Activated T-helper 9 cell treated with anti-CD3 and anti-CD28 coated beads, Interleukin-2, amount 50 U/mL, for 16 hours (primary cell): ENCODE measurements at regions not wholly inside any gene's neighbourhood (a gene's known extent, or its start where the extent isn't known, plus 50 kb on each side); places are given as distances from the start of the nearest gene placed in this dataset.
A peak's percentile ranks its signal among the peaks of the same experiment; 100 is the strongest.
"Not testable (repeated sequence)": the region's sequence is repeated elsewhere in the genome, so short reads cannot be mapped to it uniquely, and the experiment has no call there.

ENCODE experiments used
- DNase-seq: peaks from one replicate; pipeline ENCODE4 v3.0.0-alpha.2; 2020; ENCODE audit warnings: low read depth

DNA sequence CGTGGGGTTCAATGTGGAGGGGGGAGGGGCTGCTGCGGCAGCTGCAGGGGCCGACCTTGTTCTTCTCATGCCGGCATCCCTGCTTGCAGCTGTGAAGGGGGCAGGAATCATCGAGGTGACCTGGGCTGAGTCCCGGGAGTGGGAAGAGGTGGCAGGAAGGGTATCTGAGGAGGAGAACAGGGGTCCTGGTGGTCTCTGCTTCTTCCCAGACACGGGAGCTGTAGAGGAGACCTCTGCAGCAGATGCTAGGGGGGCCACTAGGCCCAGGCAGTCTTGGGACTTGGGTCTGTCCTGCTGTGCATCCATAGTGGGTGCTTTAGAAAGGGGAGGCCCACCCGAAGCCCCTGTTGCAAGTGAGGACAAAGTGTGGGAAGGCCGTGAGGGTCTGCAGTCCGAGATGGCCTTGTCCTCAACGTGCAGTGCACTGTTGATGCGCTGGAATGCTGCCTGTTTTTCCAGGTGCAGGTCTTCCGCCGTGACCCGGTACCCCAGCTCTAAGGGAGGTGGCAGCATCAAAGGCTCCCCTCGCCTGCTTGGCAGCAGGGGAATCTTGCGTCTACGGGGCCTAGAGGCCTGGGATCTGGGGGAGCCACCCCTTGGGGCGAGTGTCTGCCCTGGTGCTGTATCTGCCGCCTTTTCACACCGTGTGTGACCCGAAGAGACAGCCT is 1370.0 kb downstream of the CDH12 start:
- DNase-seq, result not testable (repeated sequence)

DNA sequence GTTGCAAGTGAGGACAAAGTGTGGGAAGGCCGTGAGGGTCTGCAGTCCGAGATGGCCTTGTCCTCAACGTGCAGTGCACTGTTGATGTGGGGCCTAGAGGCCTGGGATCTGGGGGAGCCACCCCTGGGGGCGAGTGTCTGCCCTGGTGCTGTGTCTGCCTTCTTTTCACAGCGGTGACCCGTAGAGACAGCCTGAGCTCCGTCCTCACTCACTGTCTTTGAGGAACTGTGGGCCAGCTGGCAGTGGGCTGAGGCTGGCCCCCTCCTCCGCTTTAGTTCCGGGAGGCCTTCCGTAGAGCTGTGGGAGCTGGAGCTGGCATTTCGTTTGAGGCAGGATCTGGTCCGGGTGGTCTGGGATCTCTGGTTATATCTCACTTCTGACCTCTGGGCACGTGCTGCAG is 1370.6 kb downstream of the CDH12 start:
- not testable (repeated sequence) for DNase-seq

DNA sequence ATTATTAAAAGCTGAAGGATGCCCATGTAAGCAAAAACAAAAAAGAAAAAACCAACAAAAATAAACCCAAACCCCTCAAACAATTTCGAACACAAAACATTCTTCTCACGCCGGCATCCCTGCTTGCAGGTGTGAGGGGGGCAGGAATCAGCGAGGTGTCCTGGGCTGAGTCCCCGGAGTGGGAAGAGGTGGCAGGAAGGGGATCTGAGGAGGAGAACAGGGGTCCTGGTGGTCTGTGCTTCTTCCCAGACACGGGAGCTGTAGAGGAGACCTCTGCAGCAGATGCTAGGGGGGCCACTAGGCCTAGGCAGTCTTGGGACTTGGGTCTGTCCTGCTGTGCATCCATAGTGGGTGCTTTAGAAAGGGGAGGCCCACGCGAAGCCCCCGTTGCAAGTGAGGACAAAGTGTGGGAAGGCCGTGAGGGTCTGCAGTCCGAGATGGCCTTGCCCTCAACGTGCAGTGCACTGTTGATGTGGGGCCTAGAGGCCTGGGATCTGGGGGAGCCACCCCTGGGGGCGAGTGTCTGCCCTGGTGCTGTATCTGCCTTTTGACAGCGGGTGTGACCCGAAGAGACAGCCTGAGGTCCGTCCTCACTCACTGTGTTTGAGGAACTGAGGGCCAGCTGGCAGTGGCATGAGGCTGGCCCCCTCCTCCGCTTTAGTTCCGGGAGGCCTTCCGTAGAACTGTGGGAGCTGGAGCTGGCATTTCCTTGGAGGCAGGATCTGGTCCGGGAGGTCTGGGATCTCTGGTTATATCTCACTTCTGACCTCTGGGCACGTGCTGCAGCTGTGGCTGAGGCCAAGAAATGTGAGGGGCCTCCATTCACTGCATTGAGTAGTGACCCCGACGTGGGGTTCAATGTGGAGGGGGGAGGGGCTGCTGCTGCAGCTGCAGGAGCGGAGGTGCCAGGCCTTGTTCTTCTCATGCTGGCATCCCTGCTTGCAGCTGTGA is 1371.5 kb downstream of the CDH12 start:
- DNase-seq, result not testable (repeated sequence)

DNA sequence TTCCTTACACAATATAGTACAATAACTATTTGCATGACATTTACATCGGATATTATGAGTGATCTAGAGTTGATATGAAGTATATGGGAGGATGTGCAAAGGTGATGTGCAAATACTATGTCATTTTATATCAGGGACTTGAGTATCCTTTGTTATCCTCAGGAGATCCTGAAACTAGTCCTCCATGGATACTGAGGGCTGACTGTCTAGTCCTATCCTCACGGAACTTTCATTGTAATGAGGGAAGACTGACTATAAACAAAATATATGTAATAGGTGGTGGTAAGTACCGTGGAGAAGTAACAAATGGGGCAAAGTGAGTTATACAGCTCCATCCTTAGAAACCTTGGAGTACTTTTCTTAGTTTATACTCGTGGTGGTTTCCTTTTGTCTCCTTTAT is 1373.1 kb downstream of the CDH12 start:
- not testable (repeated sequence) for DNase-seq

DNA sequence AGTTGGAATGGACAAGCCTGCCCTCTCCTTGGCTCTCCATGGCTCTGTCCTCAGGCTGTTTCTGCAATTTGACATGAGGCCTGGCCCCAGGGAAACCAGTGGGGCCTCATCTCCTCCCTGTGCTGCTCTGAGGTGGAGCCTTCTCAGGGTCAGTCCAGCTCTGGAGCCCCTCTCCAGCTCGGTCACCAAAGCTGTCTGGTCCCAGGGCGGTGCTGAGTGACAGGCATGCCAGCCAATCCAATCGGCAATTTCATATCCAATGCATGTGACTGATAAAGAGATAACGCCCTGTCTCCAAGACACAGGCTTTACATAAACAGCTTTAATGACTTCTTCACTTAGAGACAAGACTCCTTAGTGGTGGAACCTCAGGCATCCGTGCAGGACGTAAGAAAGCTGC is 1379.2 kb downstream of the CDH12 start:
- DNase-seq, result not testable (repeated sequence)

DNA sequence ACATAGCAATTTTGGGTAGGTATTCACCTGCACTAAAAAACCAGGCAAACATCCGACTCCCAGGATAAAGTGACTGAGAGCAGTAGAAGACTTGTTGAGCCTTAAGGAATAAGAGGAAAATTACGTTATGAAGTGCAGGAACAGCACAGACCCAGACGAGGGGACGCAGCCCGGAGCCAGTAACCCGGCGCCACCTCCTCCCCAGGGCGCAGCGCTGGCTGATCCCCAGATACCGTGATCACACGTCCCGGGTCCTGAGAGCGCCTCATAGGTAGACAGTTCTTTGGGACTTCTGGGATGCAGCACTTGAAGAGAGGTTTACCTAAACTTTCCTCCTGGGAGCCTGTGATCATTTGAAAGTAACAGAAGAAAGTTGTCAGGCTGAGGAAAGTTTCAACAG is 1379.7 kb downstream of the CDH12 start:
- DNase-seq, result not testable (repeated sequence)

DNA sequence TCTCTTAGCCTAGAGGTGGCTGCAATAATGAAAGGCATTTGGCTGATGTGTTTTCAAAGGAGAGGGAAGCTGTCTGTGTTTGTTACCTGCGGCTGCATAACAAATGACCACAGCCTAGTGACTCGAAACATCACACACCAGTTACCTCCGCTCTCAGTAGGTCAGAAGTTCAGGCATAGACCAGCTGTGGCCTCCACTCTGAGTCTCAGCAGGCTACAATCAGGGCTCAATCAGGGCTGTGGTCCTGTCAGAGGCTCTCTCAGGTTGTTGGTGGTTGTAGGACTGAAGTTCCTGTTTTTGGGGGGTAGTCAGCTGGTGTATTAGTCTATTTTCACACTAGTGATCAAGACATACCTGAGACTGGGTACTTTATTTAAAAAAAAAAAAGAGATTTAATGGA is 1381.5 kb downstream of the CDH12 start:
- not testable (repeated sequence) for DNase-seq

DNA sequence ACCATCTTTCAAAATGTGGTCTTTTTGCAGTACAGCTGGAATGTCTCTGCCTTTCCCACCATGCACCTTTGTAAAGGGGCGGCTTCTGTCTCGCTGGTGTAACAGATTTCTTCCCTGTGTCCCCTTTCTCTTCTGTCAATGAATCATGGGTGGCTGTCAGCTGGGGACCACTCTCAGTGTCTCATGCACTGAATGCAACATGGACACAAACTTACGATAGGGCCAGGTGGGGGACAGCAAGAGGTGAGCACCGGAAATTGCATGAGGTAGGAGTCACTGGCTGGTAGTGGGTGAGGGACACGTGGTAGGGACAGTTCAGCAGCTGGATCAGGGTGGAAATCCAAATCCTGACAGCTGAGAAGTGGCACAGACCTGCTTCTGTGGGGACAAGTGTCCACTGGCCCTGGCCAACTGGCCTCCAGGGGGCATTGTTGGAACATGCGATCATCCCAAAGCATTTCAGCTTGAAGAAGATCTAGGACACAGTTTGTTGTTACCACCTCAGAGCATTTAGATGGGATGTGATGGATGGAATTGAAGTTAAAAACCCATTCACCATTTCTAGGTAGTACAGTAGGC is 1383.5 kb downstream of the CDH12 start:
- DNase-seq, result not testable (repeated sequence)

DNA sequence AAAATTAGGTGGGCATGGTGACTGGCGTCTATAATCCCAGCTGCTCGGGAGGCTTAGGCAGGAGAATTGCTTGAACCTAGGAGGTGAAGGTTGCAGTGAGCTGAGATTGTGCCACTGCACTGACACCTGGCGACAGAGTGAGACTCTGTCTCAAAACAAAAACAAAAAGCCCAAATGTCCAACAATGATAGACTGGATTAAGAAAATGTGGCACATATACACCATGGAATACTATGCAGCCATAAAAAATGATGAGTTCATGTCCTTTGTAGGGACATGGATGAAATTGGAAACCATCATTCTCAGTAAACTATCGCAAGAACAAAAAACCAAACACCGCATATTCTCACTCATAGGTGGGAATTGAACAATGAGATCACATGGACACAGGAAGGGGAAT is 1385.6 kb downstream of the CDH12 start:
- not testable (repeated sequence) for DNase-seq

DNA sequence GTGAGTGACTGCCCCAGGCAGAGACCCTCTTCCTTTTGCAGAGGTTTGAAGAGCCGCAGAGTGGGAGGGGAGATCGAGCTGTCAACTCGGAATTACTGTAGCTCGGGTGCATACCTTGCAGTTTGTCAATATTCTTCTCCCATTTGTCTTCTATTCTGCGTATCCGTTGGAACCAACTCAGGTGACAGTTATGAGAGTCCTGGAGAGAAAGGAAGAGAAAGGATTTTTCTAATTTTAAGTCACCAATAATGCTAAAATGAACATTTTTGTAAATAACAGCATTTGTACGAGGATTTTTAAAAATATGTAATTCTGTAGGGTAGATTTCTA is 1393.4 kb downstream of the CDH12 start:
- DNase-seq, result not testable (repeated sequence)

DNA sequence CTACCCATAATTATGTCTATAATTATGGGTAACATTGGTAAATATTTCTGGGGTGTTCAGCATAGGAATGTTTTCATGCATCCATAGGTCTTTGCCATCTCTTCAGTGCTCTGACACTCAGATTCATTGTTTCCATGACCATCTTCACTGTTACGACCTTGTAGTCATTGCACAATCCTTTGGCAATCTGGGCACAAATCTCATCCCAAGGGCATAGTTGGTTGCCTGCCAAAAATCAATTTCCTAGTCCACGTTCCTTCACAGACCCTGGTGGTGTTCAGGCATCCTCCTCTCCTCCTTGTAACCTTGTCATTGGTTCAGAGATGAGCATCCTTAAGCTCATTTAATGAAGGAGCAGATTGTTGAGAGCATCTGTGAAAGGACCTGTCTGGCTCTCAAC is 1400.7 kb downstream of the CDH12 start:
- DNase-seq, result no peak

DNA sequence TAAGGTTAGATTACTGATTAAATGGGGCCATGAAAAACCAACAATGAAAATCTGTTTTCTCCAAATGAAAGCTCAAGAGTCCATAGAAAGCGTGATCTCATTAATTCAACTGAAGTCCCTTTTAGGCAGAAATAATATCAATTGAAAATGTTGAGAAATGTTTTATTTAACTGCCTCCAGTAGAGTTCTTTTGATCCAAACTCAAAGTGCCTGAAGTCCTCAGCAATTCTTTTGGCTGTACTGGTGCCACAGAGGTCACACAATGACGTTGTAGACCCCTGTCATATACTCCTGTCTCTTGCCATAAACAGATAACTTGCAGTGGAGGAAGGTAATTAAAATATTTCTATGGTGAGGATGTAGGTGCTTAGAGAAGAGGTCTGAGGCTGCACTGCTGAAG is 1420.5 kb downstream of the CDH12 start:
- no peak for DNase-seq

DNA sequence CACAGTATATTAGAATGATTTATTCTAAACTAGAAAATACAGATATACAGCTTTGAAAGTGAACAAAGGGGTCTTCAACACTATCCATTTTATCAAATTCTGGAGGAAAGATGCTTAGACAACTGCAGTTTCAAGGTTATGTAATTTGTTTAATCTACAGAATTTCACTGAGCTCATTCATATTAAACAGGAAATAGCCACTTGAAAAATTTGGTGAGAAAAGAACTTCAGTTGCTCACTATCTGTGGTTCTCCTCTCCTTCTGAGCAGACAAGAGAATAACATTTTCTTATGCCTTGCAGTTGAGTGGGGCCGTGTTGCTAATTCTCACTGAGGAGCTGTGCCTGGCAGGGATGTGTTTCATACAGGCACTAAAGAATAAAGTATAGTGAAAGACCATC is 1428.2 kb downstream of the CDH12 start:
- no peak for DNase-seq

DNA sequence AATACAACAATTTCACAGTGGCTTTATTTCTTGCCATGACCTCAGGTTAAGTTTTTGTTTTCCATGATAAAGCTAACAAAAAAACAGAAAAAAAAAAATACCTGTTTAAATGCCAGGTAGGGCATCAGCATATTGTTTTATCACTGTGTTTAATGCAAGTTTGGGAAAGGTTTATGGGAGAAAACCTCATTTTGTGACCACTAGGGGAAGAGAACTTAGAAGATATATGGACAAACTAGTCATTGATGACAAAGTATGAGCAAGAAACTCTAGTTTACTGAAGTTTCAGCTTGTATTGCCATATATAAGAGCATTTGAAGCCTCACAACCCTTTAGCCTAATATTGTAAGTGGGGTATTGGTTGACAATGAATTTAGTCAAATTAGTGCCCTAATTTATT is 1431.4 kb upstream of the CDH18 start:
- DNase-seq, result no peak

DNA sequence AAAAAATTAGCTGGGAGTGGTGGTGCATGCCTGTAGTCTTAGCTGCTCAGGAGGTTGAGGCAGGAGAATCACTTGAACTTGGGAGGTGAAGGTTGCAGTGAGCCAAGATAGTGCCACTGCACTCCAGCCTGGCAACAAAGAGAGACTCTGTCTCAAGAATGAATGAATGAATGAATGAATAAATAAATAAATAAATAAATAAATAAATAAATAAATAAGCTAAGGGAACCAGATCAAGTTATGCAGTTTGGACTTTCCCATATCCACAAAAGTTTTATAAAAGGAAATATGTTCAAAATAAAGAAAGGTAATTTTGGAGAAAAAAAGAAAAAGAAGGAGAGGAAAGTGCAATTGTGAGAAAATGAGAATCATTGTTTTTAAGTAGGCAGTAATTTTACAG is 1414.1 kb upstream of the CDH18 start:
- DNase-seq, result not testable (repeated sequence)

DNA sequence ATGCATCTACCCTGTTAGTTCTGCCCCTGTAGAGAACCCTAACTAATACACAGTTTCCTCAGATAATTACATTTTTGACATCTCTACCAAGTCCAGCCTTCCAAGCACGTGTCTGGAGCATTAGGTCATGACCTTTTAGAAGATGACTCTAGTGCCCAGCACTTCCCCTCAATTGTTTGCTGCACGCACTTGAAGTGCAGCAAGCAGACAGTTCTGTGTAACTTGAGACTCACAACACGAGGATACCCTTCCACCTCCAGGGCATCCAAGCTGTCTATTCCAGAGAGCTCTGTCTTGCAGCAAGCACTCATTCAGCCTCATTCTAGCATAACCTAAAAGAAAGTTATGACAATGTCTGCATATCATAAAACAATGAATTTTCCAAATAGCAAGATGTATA is 1410.5 kb upstream of the CDH18 start:
- no peak for DNase-seq

DNA sequence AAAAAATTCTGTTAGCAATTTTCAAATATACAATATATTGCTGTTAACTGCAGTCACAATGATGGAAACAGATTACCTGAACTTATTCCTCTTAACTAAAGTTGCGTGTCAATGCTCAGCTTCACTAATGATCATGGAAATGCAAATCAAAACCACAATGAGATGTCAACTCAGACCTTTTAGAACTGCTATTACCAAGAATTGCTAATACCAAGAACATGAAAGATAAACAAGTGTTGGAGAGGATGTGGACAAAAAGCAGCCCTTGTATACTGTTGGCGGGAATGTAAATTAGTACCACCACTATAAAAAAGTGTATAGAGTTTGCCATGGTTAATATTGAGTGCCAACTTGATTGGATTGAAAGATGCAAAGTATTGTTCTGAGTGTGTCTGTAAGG is 1409.7 kb upstream of the CDH18 start:
- no peak for DNase-seq

DNA sequence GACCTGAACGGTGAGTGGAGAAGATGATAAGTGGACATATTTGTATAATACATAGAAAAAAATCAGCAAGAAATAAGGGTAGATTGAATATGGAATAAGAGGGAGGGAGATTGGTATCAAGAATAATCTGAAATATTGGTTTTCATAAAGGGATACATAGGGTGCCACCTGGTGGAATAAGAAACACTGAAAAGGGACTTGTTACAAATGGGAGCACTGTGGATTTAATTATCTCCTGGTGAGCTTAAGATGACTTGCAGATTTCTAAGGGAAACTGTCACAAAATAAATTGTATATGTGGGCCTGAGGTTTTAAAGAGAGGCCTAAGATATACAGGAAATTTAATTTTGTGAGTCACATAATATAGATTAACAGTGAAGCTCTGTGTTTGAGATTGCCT is 1403.5 kb upstream of the CDH18 start:
- no peak for DNase-seq

DNA sequence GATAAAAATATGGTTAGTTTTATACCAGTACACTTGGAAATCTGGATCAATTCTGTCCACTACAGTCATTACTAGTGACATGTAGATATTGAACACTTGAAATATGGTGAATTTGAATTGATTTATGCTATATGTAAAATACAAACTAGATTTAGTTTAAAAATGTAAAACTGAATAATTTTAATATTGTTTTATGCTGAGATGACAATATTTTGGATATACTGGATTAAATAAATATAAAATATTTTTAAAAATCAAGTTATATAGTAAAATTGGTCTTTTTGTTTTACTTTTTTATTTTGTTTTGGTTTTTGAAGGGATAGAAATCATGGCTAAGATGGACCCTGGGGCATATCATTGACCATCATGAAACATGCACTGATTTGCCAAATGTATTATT is 1372.8 kb upstream of the CDH18 start:
- DNase-seq, result not testable (repeated sequence)

DNA sequence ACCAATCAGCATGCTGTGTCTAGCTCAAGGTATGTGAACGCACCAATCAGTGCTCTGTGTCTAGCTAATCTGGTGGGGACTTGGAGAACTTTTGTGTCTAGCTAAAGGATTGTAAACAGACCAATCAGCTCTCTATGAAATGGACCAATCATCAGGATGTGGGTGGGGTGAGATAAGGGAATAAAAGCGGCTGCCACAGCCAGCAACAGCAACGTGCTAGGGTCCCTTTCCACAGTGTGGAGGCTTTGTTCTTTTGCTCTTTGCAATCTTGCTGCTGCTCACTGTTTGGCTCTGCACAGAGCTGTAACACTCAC is 1353.9 kb upstream of the CDH18 start:
- DNase-seq, result peak; percentile 0

DNA sequence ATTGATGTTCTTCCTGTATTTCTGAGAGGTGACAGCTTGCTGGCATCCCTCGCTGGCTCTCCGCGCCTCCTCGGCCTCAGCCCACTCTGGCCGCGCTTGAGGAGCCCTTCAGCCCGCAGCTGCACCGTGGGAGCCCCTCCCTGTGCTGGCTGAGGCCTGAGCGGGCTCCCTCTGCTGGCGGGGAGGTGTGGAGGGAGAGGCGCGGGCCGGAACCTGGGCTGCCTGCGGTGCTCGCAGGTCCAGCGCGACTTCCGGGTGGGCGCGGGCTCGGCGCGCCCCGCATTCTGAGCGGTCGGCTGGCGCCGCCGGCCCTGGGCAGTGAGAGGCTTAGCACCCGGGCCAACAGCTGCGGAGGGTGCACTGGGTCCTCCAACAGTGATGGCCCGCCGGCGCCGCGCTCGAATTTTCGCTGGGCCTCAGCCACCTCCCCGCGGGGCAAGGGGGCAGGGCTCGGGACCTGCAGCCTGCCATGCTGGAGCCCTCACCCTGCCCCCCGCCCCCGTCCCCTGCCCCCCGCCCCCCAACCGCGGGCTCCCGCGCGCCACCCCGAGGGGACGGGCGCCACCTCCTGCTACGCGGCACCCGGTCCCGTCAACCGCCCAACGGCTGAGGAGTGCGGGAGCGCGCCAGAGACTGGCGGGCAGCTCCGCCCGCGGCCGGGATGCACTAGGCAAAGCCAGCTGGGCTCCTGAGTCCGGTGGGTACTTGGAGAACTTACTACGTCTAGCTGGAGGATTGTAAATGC is 1353.4 kb upstream of the CDH18 start:
- DNase-seq, result not testable (repeated sequence)

DNA sequence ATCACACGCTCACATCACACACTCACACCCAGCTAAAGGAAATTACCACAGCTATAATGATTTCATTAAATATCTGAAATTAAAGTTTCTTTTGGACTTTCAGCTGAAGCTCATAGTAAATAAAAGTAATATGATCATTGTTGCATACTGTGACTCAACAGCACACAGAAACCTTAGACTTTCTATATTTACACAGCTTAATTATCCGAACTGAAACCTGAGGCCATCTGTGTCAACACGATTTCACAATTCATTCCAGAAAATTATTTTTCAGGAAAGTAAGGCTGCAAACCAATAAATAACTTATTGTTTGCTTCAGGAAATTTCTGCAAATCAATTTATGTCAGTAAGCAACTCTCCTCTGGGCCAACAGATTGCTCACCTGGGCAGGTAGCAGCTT is 1352.2 kb upstream of the CDH18 start:
- not testable (repeated sequence) for DNase-seq

DNA sequence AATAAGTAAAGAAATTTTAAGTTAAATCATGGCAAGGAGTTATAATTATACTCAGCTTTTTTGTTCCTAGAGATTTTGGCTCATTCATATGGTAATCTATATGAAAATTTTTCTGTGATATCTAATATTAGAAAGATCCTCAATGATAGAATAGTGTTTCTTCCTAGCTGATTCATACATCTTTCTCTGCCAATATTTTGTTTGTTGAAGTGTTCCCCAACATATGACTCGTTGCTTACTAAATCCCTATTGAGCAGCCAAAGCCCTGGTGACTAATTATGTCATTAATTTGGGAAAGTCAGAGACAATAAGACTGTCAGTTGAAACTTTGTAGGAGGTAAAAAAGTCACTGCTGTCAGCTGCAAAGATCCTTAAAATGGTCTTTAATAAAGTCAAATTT is 1348.5 kb upstream of the CDH18 start:
- not testable (repeated sequence) for DNase-seq
